Nephron (organoid): ENCODE measurements at regions not wholly inside any gene's neighbourhood (a gene's known extent, or its start where the extent isn't known, plus 50 kb on each side); places are given as distances from the start of the nearest gene placed in this dataset.

Experiments
- H3K27ac Mint-ChIP-seq, 3 experiments: 2 replicates each; pipeline ENCODE4 v1.8.0; 2020; ENCODE audit warnings: mixed read lengths in 3 of 3, mild to moderate bottlenecking in 2 of 3, moderate library complexity in 1 of 3
- H3K27me3 Mint-ChIP-seq: 2 replicates; pipeline ENCODE4 v1.8.0; 2021; ENCODE audit warnings: low read depth, mild to moderate bottlenecking, moderate library complexity, mixed read lengths
- H3K36me3 Mint-ChIP-seq: 2 replicates; pipeline ENCODE4 v1.8.0; 2020; ENCODE audit warnings: low read depth, mixed read lengths
- H3K4me1 Mint-ChIP-seq: 2 replicates; pipeline ENCODE4 v1.8.0; 2020; ENCODE audit warnings: mixed read lengths
- H3K4me3 Mint-ChIP-seq, 3 experiments: 2 replicates each; pipeline ENCODE4 v1.8.0; 2020; ENCODE audit warnings: mild to moderate bottlenecking in 3 of 3, mixed read lengths in 3 of 3, moderate library complexity in 2 of 3
- H3K9me3 Mint-ChIP-seq: 2 replicates; pipeline ENCODE4 v1.8.0; 2020; ENCODE audit warnings: mixed read lengths
- TF ChIP-seq, protein P1 (sequence below), 3 experiments: fragments of 200-600 bp; sonication (generic); IDR thresholded peaks; one replicate each; pipeline ENCODE4 v1.5.0; 2021; ENCODE audit warnings: antibody characterized with exemption in 3 of 3; ENCODE audit not compliant: unreplicated experiment in 3 of 3

DNA sequence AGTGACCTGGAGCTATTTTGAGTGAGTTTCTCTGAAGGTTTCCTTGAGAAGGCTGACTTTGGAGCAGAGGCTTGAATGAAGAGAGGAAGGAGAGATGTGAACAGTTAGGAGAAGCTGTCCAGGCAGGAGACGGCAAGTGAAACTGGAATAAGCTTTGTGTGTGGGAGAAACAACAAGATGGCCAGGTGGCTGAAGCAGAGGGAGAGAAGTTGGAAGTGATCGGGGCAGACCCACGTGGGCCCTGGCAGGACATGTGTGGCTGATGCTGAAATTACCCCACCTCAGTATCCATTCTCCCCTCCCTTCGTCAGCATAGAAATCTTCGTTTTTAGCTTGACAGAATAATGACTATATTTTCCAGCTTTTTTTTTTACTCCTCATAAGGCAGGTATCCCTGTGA is 809.2 kb upstream of the TMEM132C start:
- Mint-ChIP-seq H3K27me3 (peaks cover 86% of the 10 kb centered on the region), H3K4me3 (no peak overlapping the region), H3K27ac (no peak overlapping the region), H3K9me3 (no peaks in the 10 kb centered on the region), H3K36me3 (no peaks in the 10 kb centered on the region), H3K4me1 (no peaks in the 10 kb centered on the region)
- TF ChIP-seq, protein P1, sequence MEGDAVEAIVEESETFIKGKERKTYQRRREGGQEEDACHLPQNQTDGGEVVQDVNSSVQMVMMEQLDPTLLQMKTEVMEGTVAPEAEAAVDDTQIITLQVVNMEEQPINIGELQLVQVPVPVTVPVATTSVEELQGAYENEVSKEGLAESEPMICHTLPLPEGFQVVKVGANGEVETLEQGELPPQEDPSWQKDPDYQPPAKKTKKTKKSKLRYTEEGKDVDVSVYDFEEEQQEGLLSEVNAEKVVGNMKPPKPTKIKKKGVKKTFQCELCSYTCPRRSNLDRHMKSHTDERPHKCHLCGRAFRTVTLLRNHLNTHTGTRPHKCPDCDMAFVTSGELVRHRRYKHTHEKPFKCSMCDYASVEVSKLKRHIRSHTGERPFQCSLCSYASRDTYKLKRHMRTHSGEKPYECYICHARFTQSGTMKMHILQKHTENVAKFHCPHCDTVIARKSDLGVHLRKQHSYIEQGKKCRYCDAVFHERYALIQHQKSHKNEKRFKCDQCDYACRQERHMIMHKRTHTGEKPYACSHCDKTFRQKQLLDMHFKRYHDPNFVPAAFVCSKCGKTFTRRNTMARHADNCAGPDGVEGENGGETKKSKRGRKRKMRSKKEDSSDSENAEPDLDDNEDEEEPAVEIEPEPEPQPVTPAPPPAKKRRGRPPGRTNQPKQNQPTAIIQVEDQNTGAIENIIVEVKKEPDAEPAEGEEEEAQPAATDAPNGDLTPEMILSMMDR (IDR thresholded peaks at IDR 0.05; ENCODE audit: unreplicated experiment in 3 of 3), result no peak

DNA sequence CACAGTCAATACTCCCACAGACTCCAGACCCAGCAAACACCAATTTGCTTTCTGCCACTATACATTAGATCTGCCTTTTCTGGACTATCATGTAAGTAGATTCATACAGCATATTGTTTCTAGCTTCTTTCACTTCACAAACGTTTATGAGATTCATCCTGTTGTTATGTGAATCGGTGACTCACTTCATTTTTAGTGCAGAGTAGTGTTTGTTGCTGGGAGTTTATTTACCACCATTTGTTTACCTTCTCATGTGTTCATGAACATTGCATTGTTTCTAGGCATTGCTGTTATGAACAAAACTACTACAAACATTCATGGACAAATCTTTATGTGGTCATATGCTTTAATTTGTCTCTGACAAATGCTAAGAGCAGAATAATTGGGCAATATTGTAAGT is 807.8 kb upstream of the TMEM132C start:
- H3K4me1 Mint-ChIP-seq, result no peaks in the 10 kb centered on the region
- no peak overlapping the region for H3K4me3 Mint-ChIP-seq
- H3K9me3 Mint-ChIP-seq, result no peaks in the 10 kb centered on the region
- H3K27ac Mint-ChIP-seq, result no peak overlapping the region
- H3K36me3 Mint-ChIP-seq, result no peaks in the 10 kb centered on the region
- H3K27me3 Mint-ChIP-seq, result peaks cover 83% of the 10 kb centered on the region
- TF ChIP-seq, protein P1 (IDR thresholded peaks at IDR 0.05; ENCODE audit: unreplicated experiment in 3 of 3), result no peak

DNA sequence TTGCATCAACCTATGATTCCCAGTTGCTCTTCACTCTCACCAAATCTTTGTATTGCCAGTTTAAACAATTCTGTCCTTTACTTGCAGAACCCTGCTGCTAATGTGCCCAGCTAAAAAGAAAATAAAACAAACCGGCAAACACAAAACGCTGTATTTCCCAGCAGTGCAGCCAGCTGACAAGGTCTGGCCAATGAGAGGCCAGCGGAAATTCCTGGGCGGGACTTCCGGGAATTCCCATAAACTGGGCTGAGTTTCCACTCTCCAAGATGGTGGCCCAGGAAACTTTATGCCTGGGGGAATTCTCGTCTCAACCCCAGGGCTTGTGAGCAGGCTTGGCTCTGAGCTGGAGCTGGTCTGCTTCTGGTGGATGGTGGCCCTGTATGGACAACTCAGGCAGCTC is 807.3 kb upstream of the TMEM132C start:
- H3K27me3 Mint-ChIP-seq, result peaks cover 79% of the 10 kb centered on the region
- no peaks in the 10 kb centered on the region for H3K4me1 Mint-ChIP-seq
- no peak overlapping the region for H3K4me3 Mint-ChIP-seq

DNA sequence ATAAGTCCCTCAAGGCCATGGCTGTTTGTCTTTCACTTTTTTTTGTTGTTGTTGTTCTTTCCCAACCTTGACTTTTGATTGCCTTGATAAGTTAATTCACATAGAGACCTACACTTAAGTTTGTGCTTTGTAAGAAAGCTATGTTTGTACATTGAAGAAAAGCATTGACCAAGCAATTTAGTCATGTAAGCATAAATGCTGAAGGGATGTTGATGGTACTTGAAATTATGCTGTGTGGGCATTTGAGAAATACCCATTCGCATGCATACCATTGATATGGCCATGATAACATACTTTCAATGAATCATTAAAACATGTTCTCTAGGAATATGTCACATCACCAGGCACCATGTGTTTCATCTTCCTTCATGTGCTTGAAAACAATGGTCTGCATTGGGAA is 803.7 kb upstream of the TMEM132C start:
- TF ChIP-seq, protein P1 (IDR thresholded peaks at IDR 0.05; ENCODE audit: unreplicated experiment in 3 of 3), result no peak
- Mint-ChIP-seq H3K27me3 (peaks cover 55% of the 10 kb centered on the region), H3K4me1 (no peaks in the 10 kb centered on the region), H3K27ac (no peak overlapping the region), H3K4me3 (no peak overlapping the region), H3K36me3 (no peaks in the 10 kb centered on the region), H3K9me3 (no peaks in the 10 kb centered on the region)

More for the DNA sequence above, 807.3 kb upstream of the TMEM132C start:
- no peak overlapping the region for H3K27ac Mint-ChIP-seq
- TF ChIP-seq, protein P1 (IDR thresholded peaks at IDR 0.05; ENCODE audit: unreplicated experiment in 3 of 3), result no peak
- no peaks in the 10 kb centered on the region for H3K9me3 Mint-ChIP-seq
- H3K36me3 Mint-ChIP-seq, result no peaks in the 10 kb centered on the region

DNA sequence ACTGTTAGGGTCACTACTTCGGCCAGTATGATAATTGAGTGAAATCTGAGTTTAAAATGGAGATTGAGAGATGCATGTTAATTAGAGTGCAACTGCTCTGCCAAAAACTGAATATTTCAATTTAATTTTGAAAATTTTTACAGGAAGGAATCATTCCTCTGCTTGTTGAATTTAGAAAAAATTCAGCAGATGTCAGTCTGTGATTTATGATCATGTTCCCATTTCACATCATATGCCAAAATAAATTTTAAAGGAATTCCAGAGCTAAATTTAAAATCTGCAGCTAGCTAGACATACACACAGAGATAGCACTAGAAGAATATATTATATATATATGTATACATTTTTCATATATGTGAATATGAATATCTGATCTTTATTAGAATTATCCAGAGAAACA is 797.6 kb upstream of the TMEM132C start:
- Mint-ChIP-seq H3K27me3 (peaks cover 7% of the 10 kb centered on the region), H3K27ac (no peak overlapping the region), H3K4me1 (no peaks in the 10 kb centered on the region), H3K9me3 (no peaks in the 10 kb centered on the region), H3K4me3 (no peak overlapping the region), H3K36me3 (no peaks in the 10 kb centered on the region)
- TF ChIP-seq, protein P1 (IDR thresholded peaks at IDR 0.05; ENCODE audit: unreplicated experiment in 3 of 3), result no peak

DNA sequence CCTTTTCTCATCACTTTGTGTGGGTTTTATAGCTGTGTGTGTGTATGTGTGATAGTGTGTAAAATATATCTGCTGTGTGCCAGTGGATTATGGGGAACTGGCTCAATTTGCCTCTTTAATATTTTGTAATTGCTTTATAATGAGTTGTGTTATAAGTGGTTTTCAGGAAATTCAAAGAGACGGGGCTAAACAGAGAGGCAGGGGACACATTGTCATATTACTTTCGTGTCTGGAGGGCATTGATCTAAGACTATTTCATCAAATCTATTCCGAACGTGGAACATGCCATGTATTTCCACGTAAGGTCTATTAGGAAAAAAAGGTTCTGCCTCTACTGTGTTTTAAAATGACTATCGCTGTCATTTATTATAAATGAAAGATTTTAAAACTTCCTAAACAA is 793.2 kb upstream of the TMEM132C start:
- no peak overlapping the region for H3K27ac Mint-ChIP-seq
- TF ChIP-seq, protein P1 (IDR thresholded peaks at IDR 0.05; ENCODE audit: unreplicated experiment in 3 of 3), result no peak
- H3K36me3 Mint-ChIP-seq, result no peaks in the 10 kb centered on the region
- no peaks in the 10 kb centered on the region for H3K9me3 Mint-ChIP-seq
- H3K4me3 Mint-ChIP-seq, result no peak overlapping the region
- no peaks in the 10 kb centered on the region for H3K4me1 Mint-ChIP-seq
- H3K27me3 Mint-ChIP-seq, result no peaks in the 10 kb centered on the region
